Sigmoid colon (tissue), 6 donors: ENCODE measurements at regions not wholly inside any gene's neighbourhood (a gene's known extent, or its start where the extent isn't known, plus 50 kb on each side); places are given as distances from the start of the nearest gene placed in this dataset.
A peak's percentile ranks its signal among the peaks of the same experiment; 100 is the strongest.
"Not testable (repeated sequence)": the region's sequence is repeated elsewhere in the genome, so short reads cannot be mapped to it uniquely, and the experiment has no call there.

Source experiments
- DNase-seq: peaks from one replicate; pipeline ENCODE4 v3.0.0-alpha.2; 2019
- H3K27ac ChIP-seq, 4 donors: fragments of 200-600 bp; sonication (generic); one replicate each; pipeline ENCODE4 v1.5.1; 2016 to 2019; ENCODE audit warnings: mild to moderate bottlenecking in 1 of 4
- H3K27me3 ChIP-seq, 3 donors: fragments of 200-600 bp; sonication (generic); one replicate each; pipeline ENCODE4 v1.5.1; 2019; ENCODE audit warnings: mild to moderate bottlenecking in 1 of 3
- H3K36me3 ChIP-seq, 4 donors: fragments of 200-600 bp; sonication (generic); one replicate each; pipeline ENCODE4 v1.5.1; 2016 to 2019
- H3K4me1 ChIP-seq, 4 donors: fragments of 200-600 bp; sonication (generic); one replicate each; pipeline ENCODE4 v1.5.1; 2017 to 2019
- H3K4me3 ChIP-seq, 4 donors: fragments of 200-600 bp; sonication (generic); one replicate each; pipeline ENCODE4 v1.5.1; 2017 to 2019; ENCODE audit warnings: mild to moderate bottlenecking in 2 of 4, moderate library complexity in 1 of 4
- H3K9me3 ChIP-seq, 4 donors: fragments of 200-600 bp in 3 of 4; sonication (generic) in 3 of 4; one replicate each; pipeline versions ENCODE4 v1.5.1 to v1.6.1; 2013 to 2019
- EP300 ChIP-seq, 4 donors: sonication (generic); formaldehyde crosslinking; IDR thresholded peaks; one replicate each; pipeline ENCODE4 v1.6.1; 2017; ENCODE audit warnings: antibody characterized with exemption in 4 of 4
- POLR2A ChIP-seq, 2 donors: fragments of 450-650 bp; IDR thresholded peaks; one replicate each; pipeline ENCODE4 v1.6.1; 2016; ENCODE audit warnings: antibody characterized with exemption in 2 of 2, mild to moderate bottlenecking in 2 of 2, moderate library complexity in 2 of 2
- POLR2AphosphoS5 ChIP-seq, 4 donors: sonication (generic); formaldehyde crosslinking; IDR thresholded peaks; one replicate each; pipeline ENCODE4 v1.6.1; 2017; ENCODE audit warnings: antibody characterized with exemption in 4 of 4
- WGBS, 2 donors: extraction: QIAGEN DNeasy Blood & Tissue Kit; methylation state at CpG; one replicate each; pipeline ENCODE4 v1.1.7; 2013; 5-methylcytosine and 5-hydroxymethylcytosine counted together
- intact Hi-C: fragments of 100-400 bp; cut with DNase I; formaldehyde crosslinking; loops from one replicate; pipeline ENCODE4 v1.15.1; 2023
- TF ChIP-seq, protein P1 (sequence below), 4 experiments: fragments of 450-650 bp in 3 of 4; fragments of 200-600 bp in 1 of 4; IDR thresholded peaks; one replicate each; pipeline ENCODE4 v1.5.1; 2016 to 2019; ENCODE audit warnings: antibody characterized with exemption in 4 of 4, mild to moderate bottlenecking in 3 of 4, moderate library complexity in 2 of 4
- donor health status: healthy with polysubstance abuse.
- donor health status: healthy.

DNA sequence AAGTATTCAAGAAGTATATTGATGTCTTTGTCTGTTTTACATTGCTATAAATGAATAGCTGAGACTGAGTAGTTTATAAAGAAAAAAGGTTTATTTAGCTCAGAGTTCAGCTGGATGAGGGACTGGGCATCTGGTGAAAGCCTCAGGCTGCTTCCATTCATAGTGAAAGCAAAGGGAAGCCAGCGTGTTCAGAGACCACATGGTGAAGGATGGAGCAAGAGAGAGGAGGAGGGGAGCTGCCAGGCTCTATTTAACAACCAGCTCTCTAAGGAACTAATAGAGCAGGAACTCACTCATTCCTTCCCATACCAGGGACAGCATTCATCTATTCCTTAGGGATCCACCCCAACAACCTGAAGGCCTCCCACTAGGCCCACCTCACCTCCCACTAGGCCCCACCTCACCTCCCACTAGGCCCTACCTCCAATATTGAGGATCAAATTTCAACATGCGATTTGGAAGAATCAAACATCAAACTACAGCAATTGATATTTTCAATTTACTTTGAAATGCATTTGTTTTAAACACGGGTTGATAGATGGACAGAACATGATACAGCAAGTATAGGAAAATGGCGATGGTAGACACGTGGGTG, 167.5 kb upstream of the HES1 start:
- 78 to 86% methylated on average over 5 of the region's 5 CpGs for WGBS, 2 donors
- Histone ChIP-seq H3K27ac (no peak overlapping the region), H3K4me3 (no peak overlapping the region), H3K36me3 (no peaks in the 10 kb centered on the region), H3K4me1 (peaks cover 0 to 14% (median 1%) of the 10 kb centered on the region in 4 donors), H3K9me3 (no peaks in the 10 kb centered on the region), H3K27me3 (no peaks in the 10 kb centered on the region)
- no peak for DNase-seq
- TF ChIP-seq, protein P1, sequence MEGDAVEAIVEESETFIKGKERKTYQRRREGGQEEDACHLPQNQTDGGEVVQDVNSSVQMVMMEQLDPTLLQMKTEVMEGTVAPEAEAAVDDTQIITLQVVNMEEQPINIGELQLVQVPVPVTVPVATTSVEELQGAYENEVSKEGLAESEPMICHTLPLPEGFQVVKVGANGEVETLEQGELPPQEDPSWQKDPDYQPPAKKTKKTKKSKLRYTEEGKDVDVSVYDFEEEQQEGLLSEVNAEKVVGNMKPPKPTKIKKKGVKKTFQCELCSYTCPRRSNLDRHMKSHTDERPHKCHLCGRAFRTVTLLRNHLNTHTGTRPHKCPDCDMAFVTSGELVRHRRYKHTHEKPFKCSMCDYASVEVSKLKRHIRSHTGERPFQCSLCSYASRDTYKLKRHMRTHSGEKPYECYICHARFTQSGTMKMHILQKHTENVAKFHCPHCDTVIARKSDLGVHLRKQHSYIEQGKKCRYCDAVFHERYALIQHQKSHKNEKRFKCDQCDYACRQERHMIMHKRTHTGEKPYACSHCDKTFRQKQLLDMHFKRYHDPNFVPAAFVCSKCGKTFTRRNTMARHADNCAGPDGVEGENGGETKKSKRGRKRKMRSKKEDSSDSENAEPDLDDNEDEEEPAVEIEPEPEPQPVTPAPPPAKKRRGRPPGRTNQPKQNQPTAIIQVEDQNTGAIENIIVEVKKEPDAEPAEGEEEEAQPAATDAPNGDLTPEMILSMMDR (IDR thresholded peaks at IDR 0.05), result no peak
- intact Hi-C loops, result loop anchor here (10.0 kb wide), 1 partner anchor 184 kb away; no protein-coding TSS in a partner anchor

- DNase-seq, H3K9me3 ChIP-seq, intact Hi-C loops, H3K4me3 ChIP-seq, H3K27ac ChIP-seq, H3K36me3 ChIP-seq, H3K27me3 ChIP-seq: not testable (repeated sequence)
- H3K4me1 ChIP-seq, result peaks cover 0 to 29% (median 13%) of the 10 kb centered on the region in 4 donors
- TF ChIP-seq, protein P1 (IDR thresholded peaks at IDR 0.05), result peak in 1 of 4 experiments; percentile 20
- WGBS, 2 donors, result 21 to 31% methylated on average over 7 of the region's 7 CpGs
These were observed 165.7 kb upstream of the HES1 start for GRCh38 chr3:193970131-193970772.

- intact Hi-C loops, result no loop called here
- 9 to 21% methylated on average over 3 of the region's 3 CpGs for WGBS, 2 donors
These were observed 165.2 kb upstream of the HES1 start for GRCh38 chr3:193970773-193971206.

DNA sequence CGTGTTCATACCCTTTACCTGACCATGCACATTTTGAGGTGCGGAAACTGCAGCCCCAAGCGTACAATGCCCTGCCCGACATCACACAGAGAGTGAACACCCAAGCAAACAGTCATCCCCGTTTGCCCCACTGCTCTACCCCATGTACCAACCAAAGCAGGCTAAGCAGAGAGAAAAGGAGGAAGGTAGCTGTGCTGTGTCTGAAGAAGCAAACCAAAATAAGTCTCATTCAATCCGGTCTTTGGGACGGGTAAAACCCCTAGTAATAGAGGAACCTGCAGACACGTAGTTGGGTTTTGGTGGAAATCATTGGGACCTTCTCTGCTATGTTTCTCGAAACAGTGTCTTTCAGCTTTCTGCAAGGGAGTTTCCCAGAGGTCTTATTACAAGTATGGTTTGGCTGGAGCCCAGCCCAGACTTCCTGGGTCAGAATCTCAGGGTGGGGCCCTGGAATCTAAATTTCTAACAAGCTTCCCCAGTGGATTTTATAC, 164.6 kb upstream of the HES1 start:
- DNase-seq, result no peak
- TF ChIP-seq POLR2A (IDR thresholded peaks at IDR 0.05) (no peak), EP300 (IDR thresholded peaks at IDR 0.05) (no peak), POLR2AphosphoS5 (IDR thresholded peaks at IDR 0.05) (no peak)
- TF ChIP-seq, protein P1 (IDR thresholded peaks at IDR 0.05), result no peak
- intact Hi-C loops, result no loop called here
- Histone ChIP-seq H3K27ac (no peak overlapping the region), H3K27me3 (no peaks in the 10 kb centered on the region), H3K9me3 (no peaks in the 10 kb centered on the region), H3K4me3 (no peak overlapping the region), H3K36me3 (no peaks in the 10 kb centered on the region), H3K4me1 (peaks cover 0 to 29% (median 13%) of the 10 kb centered on the region in 4 donors)
- WGBS, 2 donors, result 6 to 25% methylated on average over 9 of the region's 9 CpGs

More at GRCh38 chr3:193970773-193971206, 165.2 kb upstream of the HES1 start:
- Histone ChIP-seq H3K4me1 (peaks cover 0 to 29% (median 13%) of the 10 kb centered on the region in 4 donors), H3K4me3 (no peak overlapping the region), H3K27ac (no peak overlapping the region), H3K9me3 (no peaks in the 10 kb centered on the region), H3K36me3 (no peaks in the 10 kb centered on the region), H3K27me3 (no peaks in the 10 kb centered on the region)
- no peak for DNase-seq
- TF ChIP-seq, protein P1 (IDR thresholded peaks at IDR 0.05), result no peak
- TF ChIP-seq POLR2A (IDR thresholded peaks at IDR 0.05), result no peak
